Erythroblast (primary cell): ENCODE measurements at regions not wholly inside any gene's neighbourhood (a gene's known extent, or its start where the extent isn't known, plus 50 kb on each side); places are given as distances from the start of the nearest gene placed in this dataset.
"Not testable (repeated sequence)": the region's sequence is repeated elsewhere in the genome, so short reads cannot be mapped to it uniquely, and the experiment has no call there.

ENCODE experiments used
- DNase-seq, 2 experiments: peaks; one replicate each; lab custom pipeline; 2025; lab: John Stamatoyannopoulos, UW
- GATA1 ChIP-seq: IDR thresholded peaks from 2 replicates; pipeline ENCODE4 v1.6.1; 2011; ENCODE audit warnings: low read depth, mild to moderate bottlenecking, control low read depth, low read length, moderate library complexity
- POLR2A ChIP-seq: IDR thresholded peaks from 2 replicates; pipeline ENCODE4 v1.6.1; 2011; ENCODE audit warnings: mild to moderate bottlenecking, low read length

GRCh38 chr10:63964406-63964805, 443.2 kb downstream of the REEP3 start:
- no peak for DNase-seq
- TF ChIP-seq POLR2A (no peak), GATA1 (no peak)

GRCh38 chr10:63965846-63966245, 444.6 kb downstream of the REEP3 start:
- TF ChIP-seq POLR2A (no peak), GATA1 (no peak)
- no peak for DNase-seq

GRCh38 chr10:63972949-63973827, 452.0 kb downstream of the REEP3 start:
- TF ChIP-seq GATA1 (no peak), POLR2A (no peak)
- DNase-seq: no peak

- TF ChIP-seq POLR2A: no peak
- no peak for TF ChIP-seq GATA1
- DNase-seq: peak; percentile 20 to 49
Observed at GRCh38 chr10:63976538-63976937, 455.3 kb downstream of the REEP3 start.

- TF ChIP-seq GATA1 (no peak), POLR2A (no peak)
- DNase-seq: peak; percentile 12 to 47
Observed at GRCh38 chr10:63977329-63977923, 456.2 kb downstream of the REEP3 start.

GRCh38 chr10:63980870-63981269, 459.7 kb downstream of the REEP3 start:
- not testable (repeated sequence) for DNase-seq

GRCh38 chr10:63984061-63984460, 462.9 kb downstream of the REEP3 start:
- not testable (repeated sequence) for DNase-seq

GRCh38 chr10:63986536-63986935, 465.3 kb downstream of the REEP3 start:
- no peak for DNase-seq
- TF ChIP-seq GATA1 (no peak), POLR2A (no peak)

GRCh38 chr10:63987212-63987611, 466.0 kb downstream of the REEP3 start:
- TF ChIP-seq GATA1: no peak
- no peak for TF ChIP-seq POLR2A
- no peak for DNase-seq

GRCh38 chr10:63994371-63994770, 473.2 kb downstream of the REEP3 start:
- DNase-seq: no peak
- TF ChIP-seq GATA1: no peak
- TF ChIP-seq POLR2A: no peak

- no peak for TF ChIP-seq GATA1
- TF ChIP-seq POLR2A: no peak
- no peak for DNase-seq
Observed at GRCh38 chr10:64007157-64007556, 486.0 kb downstream of the REEP3 start.

GRCh38 chr10:64010711-64011110, 489.5 kb downstream of the REEP3 start:
- no peak for DNase-seq
- TF ChIP-seq GATA1: no peak
- TF ChIP-seq POLR2A: no peak

GRCh38 chr10:64011912-64012714, 490.9 kb downstream of the REEP3 start:
- DNase-seq: no peak
- TF ChIP-seq GATA1 (no peak), POLR2A (no peak)

GRCh38 chr10:64014281-64014680, 493.1 kb downstream of the REEP3 start:
- no peak for TF ChIP-seq POLR2A
- no peak for TF ChIP-seq GATA1
- no peak for DNase-seq

GRCh38 chr10:64023926-64024470, 502.8 kb downstream of the REEP3 start:
- DNase-seq: no peak
- TF ChIP-seq POLR2A (no peak), GATA1 (no peak)
